OCI-LY1 (cell line): ENCODE measurements at regions not wholly inside any gene's neighbourhood (a gene's known extent, or its start where the extent isn't known, plus 50 kb on each side); places are given as distances from the start of the nearest gene placed in this dataset.

ENCODE experiments used
- CTCF ChIP-seq: fragments of 200-600 bp; sonication (generic), shearing (Covaris generic); IDR thresholded peaks from 2 replicates; pipeline ENCODE4 v1.5.1; 2017; ENCODE audit warnings: mild to moderate bottlenecking, antibody characterized with exemption, low read length, moderate library complexity, mixed read lengths
- EZH2 ChIP-seq: fragments of 200-600 bp; sonication (generic), shearing (Covaris generic); IDR thresholded peaks from 2 replicates; pipeline ENCODE4 v1.8.0; 2017; ENCODE audit warnings: borderline replicate concordance, mixed run types, mild to moderate bottlenecking, antibody characterized with exemption, low read length, moderate library complexity, mixed read lengths

- no peak for TF ChIP-seq CTCF
- no peak for TF ChIP-seq EZH2
Measured at GRCh38 chr7:156194813-156195212, 382.6 kb upstream of the SHH start.
